ENCODE measurements at regions not wholly inside any gene's neighbourhood (a gene's known extent, or its start where the extent isn't known, plus 50 kb on each side); places are given as distances from the start of the nearest gene placed in this dataset.

- Histone ChIP-seq H3K27me3 (peaks cover 0 to 10% of the 10 kb centered on the region in 2 donors), H3K36me3 (no peaks in the 10 kb centered on the region), H3K4me3 (no peak overlapping the region), H3K27ac (no peak overlapping the region), H3K9me3 (no peaks in the 10 kb centered on the region), H3K4me1 (no peaks in the 10 kb centered on the region)
- no peak for TF ChIP-seq CTCF (IDR thresholded peaks at IDR 0.05)
- intact Hi-C loops (cut with DNase I), result no loop called here
- ATAC-seq (no peak), DNase-seq (no peak)
Observed at GRCh38 chr2:173434762-173435569, 80.3 kb downstream of the CDCA7 start.

- Histone ChIP-seq H3K27me3 (peaks cover 0 to 10% of the 10 kb centered on the region in 2 donors), H3K36me3 (no peaks in the 10 kb centered on the region), H3K4me3 (no peak overlapping the region), H3K27ac (no peak overlapping the region), H3K9me3 (no peaks in the 10 kb centered on the region), H3K4me1 (no peaks in the 10 kb centered on the region)
- no peak for TF ChIP-seq CTCF (IDR thresholded peaks at IDR 0.05)
- no peak for ATAC-seq
- DNase-seq, result no peak
- intact Hi-C loops (cut with DNase I), result no loop called here
Observed at GRCh38 chr2:173435574-173435973, 80.9 kb downstream of the CDCA7 start.

- no peaks in the 10 kb centered on the region for H3K9me3 ChIP-seq
Observed at GRCh38 chr2:173436088-173436487, 81.4 kb downstream of the CDCA7 start.

GRCh38 chr2:173441222-173441621, 86.5 kb downstream of the CDCA7 start:
- Histone ChIP-seq H3K4me3 (no peak overlapping the region), H3K9me3 (no peaks in the 10 kb centered on the region), H3K27ac (no peak overlapping the region), H3K4me1 (no peaks in the 10 kb centered on the region), H3K27me3 (no peaks in the 10 kb centered on the region), H3K36me3 (no peaks in the 10 kb centered on the region)
- intact Hi-C loops (cut with DNase I), result no loop called here
- DNase-seq (peak in 2 of 4 donors; percentile 33 to 50), ATAC-seq (no peak)
- no peak for TF ChIP-seq CTCF (IDR thresholded peaks at IDR 0.05)

More at GRCh38 chr2:173436088-173436487, 81.4 kb downstream of the CDCA7 start:
- no peak overlapping the region for H3K4me3 ChIP-seq
- intact Hi-C loops (cut with DNase I), result no loop called here
- no peaks in the 10 kb centered on the region for H3K36me3 ChIP-seq
- ATAC-seq, result no peak
- TF ChIP-seq CTCF (IDR thresholded peaks at IDR 0.05), result no peak
- no peaks in the 10 kb centered on the region for H3K4me1 ChIP-seq
- H3K27me3 ChIP-seq, result peaks cover 0 to 9% of the 10 kb centered on the region in 2 donors
- no peak overlapping the region for H3K27ac ChIP-seq
- DNase-seq, result no peak

- Histone ChIP-seq H3K36me3 (no peaks in the 10 kb centered on the region), H3K27me3 (no peaks in the 10 kb centered on the region), H3K27ac (no peak overlapping the region), H3K4me1 (no peaks in the 10 kb centered on the region), H3K4me3 (no peak overlapping the region), H3K9me3 (no peaks in the 10 kb centered on the region)
- intact Hi-C loops (cut with DNase I), result no loop called here
- ATAC-seq (no peak), DNase-seq (no peak)
- no peak for TF ChIP-seq CTCF (IDR thresholded peaks at IDR 0.05)
Observed at GRCh38 chr2:173442542-173442941, 87.9 kb downstream of the CDCA7 start.

Measured in left lung (tissue), 4 donors.